ENCODE measurements at regions not wholly inside any gene's neighbourhood (a gene's known extent, or its start where the extent isn't known, plus 50 kb on each side); places are given as distances from the start of the nearest gene placed in this dataset.

- TF ChIP-seq, protein P1, sequence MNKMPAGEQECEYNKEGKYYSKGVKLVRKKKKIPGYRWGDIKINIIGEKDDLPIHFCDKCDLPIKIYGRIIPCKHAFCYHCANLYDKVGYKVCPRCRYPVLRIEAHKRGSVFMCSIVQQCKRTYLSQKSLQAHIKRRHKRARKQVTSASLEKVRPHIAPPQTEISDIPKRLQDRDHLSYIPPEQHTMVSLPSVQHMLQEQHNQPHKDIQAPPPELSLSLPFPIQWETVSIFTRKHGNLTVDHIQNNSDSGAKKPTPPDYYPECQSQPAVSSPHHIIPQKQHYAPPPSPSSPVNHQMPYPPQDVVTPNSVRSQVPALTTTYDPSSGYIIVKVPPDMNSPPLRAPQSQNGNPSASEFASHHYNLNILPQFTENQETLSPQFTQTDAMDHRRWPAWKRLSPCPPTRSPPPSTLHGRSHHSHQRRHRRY (tag by site-specific recombination; IDR thresholded peaks at IDR 0.05), result no peak
- TF ChIP-seq FEZF1 (tag by site-specific recombination; IDR thresholded peaks at IDR 0.05) (peak; percentile 36; the same call in 1 of the 2 replicates), ZXDB (tag by site-specific recombination; IDR thresholded peaks at IDR 0.05) (peak; percentile 71), ZFP69B (tag by site-specific recombination; IDR thresholded peaks at IDR 0.05) (0 out of 2 replicates have a peak, but pooled peaks have one; percentile 33), KLF16 (tag by site-specific recombination; IDR thresholded peaks at IDR 0.05) (0 out of 2 replicates have a peak, but pooled peaks have one; percentile 18), OSR2 (tag by site-specific recombination; IDR thresholded peaks at IDR 0.05) (peak; percentile 62; the same call in 1 of the 2 replicates)
Measured at GRCh38 chr5:122653087-122654017, 121.5 kb upstream of the SNX2 start (continued).

GRCh38 chr5:122656160-122656559 lies 118.7 kb upstream of the SNX2 start:
- Histone ChIP-seq H3K4me3 (ENCODE audit: low read depth, low read length) (no peak overlapping the region), H3K27ac (ENCODE audit: extremely low read depth, low read depth, low read length) (no peak overlapping the region), H3K9me3 (ENCODE audit: control insufficient read depth, insufficient read depth, low read depth, low read length) (no peaks in the 10 kb centered on the region), H3K4me1 (ENCODE audit: control insufficient read depth, insufficient read depth, low read length) (peaks cover 14% of the 10 kb centered on the region), H3K36me3 (ENCODE audit: control insufficient read depth in 2 of 2, insufficient read depth in 1 of 2, low read length in 2 of 2) (no peaks in the 10 kb centered on the region)
- TF ChIP-seq ZNF184 (tag by site-specific recombination; IDR thresholded peaks at IDR 0.05) (no peak), ZNF571 (tag by site-specific recombination; IDR thresholded peaks at IDR 0.05) (no peak), ZIC2 (tag by site-specific recombination; IDR thresholded peaks at IDR 0.05) (no peak), PRDM6 (tag by site-specific recombination; IDR thresholded peaks at IDR 0.05) (peak; percentile 24; the same call in 1 of the 2 replicates), ZBTB1 (tag by site-specific recombination; IDR thresholded peaks at IDR 0.05) (no peak), KLF16 (tag by site-specific recombination; IDR thresholded peaks at IDR 0.05) (no peak), ZNF24 (tag by site-specific recombination; IDR thresholded peaks at IDR 0.05) (no peak), ZNF114 (tag by site-specific recombination; IDR thresholded peaks at IDR 0.05) (no peak), YY2 (tag by site-specific recombination; IDR thresholded peaks at IDR 0.05) (no peak)
- ChIA-PET POLR2A (interaction anchor here (0.6 kb wide), 1 partner anchor 194 kb away, joined by 8 read pairs; no protein-coding TSS in a partner anchor), CTCF (no interaction called here)

GRCh38 chr5:122656577-122656976 lies 118.3 kb upstream of the SNX2 start:
- no peak overlapping the region for H3K27ac ChIP-seq (ENCODE audit: extremely low read depth, low read depth, low read length)
- no peak overlapping the region for H3K4me3 ChIP-seq (ENCODE audit: low read depth, low read length)
- TF ChIP-seq ZNF426 (tag by site-specific recombination; IDR thresholded peaks at IDR 0.05) (no peak), ZBTB6 (tag by site-specific recombination; IDR thresholded peaks at IDR 0.05) (no peak), SALL2 (tag by site-specific recombination; IDR thresholded peaks at IDR 0.05; ENCODE audit: borderline replicate concordance) (no peak), FEZF1 (tag by site-specific recombination; IDR thresholded peaks at IDR 0.05) (no peak)
- H3K4me1 ChIP-seq (ENCODE audit: control insufficient read depth, insufficient read depth, low read length), result peaks cover 14% of the 10 kb centered on the region
- no peaks in the 10 kb centered on the region for H3K36me3 ChIP-seq (ENCODE audit: control insufficient read depth in 2 of 2, insufficient read depth in 1 of 2, low read length in 2 of 2)
- no peaks in the 10 kb centered on the region for H3K9me3 ChIP-seq (ENCODE audit: control insufficient read depth, insufficient read depth, low read depth, low read length)
- CTCF ChIA-PET, result no interaction called here
- POLR2A ChIA-PET, result interaction anchor here (0.6 kb wide), 1 partner anchor 194 kb away, joined by 8 read pairs; no protein-coding TSS in a partner anchor

Data from HEK293 (cell line).